HepG2 (cell line): ENCODE measurements at regions not wholly inside any gene's neighbourhood (a gene's known extent, or its start where the extent isn't known, plus 50 kb on each side); places are given as distances from the start of the nearest gene placed in this dataset.
A peak's percentile ranks its signal among the peaks of the same experiment; 100 is the strongest.

ENCODE experiments used
- ATAC-seq: fragments of 200-7000 bp; cut with Tn5 transposase; 3 replicates; pipeline ENCODE4 v1.9.1; 2020; ENCODE audit warnings: mild to moderate bottlenecking, moderate library complexity
- BruUV-seq: library from RNA; stranded (reverse); fragments of 400-500 nt; replicated peaks from 2 replicates; lab custom pipeline; 2021; lab: Mats Ljungman, UMichigan
- CTCF ChIA-PET: fragments of 300-600 bp; formaldehyde crosslinking; extraction: SDS; loops from one replicate; lab custom pipeline; 2021; ENCODE audit warnings: low total read pairs, inconsistent platforms, low intra/inter-chr PET ratio; lab: Yijun Ruan, JAX
- POLR2A ChIA-PET: fragments of 350-600 bp; sonication (Branson Sonifier 250); formaldehyde crosslinking; loops from one replicate; lab custom pipeline; 2020; ENCODE audit warnings: antibody characterized with exemption, inconsistent platforms; lab: Yijun Ruan, JAX
- DNase-seq: peaks from one replicate; pipeline ENCODE4 v3.0.0-alpha.2; 2015; ENCODE audit warnings: low spot score
- FAIRE-seq: peaks from 3 replicates; lab custom pipeline; 2011; peaks lifted over from hg19 to GRCh38; lab: Jason Lieb, UNC
- H2AFZ ChIP-seq: one replicate; pipeline ENCODE4 v1.6.1; 2011; ENCODE audit warnings: low read length, inconsistent platforms
- H3K27ac ChIP-seq: fragments of 300-600 bp; 3 replicates; pipeline ENCODE4 v1.8.0; 2011; ENCODE audit warnings: mixed run types, mild to moderate bottlenecking, mixed read lengths, low read length, inconsistent platforms; ENCODE audit not compliant: insufficient read depth; ENCODE audit errors: extremely low read length
- H3K27me3 ChIP-seq, 2 experiments: fragments of 200-600 bp in 1 of 2; 2 replicates in 1 of 2; 3 replicates in 1 of 2; pipeline versions ENCODE4 v1.6.0 to v1.8.0; 2011; ENCODE audit warnings: low read length in 2 of 2, mild to moderate bottlenecking in 2 of 2, moderate library complexity in 2 of 2, inconsistent platforms in 1 of 2; ENCODE audit not compliant: insufficient read depth in 2 of 2, control insufficient read depth in 1 of 2
- H3K36me3 ChIP-seq, 2 experiments: fragments of 200-600 bp in 1 of 2; replicated peaks in 1 of 2; 2 replicates in 1 of 2; 3 replicates in 1 of 2; pipeline versions ENCODE4 v1.5.1 to v1.8.0; 2011; ENCODE audit warnings: low read length in 2 of 2, inconsistent platforms in 1 of 2; ENCODE audit not compliant: insufficient read depth in 2 of 2, control insufficient read depth in 1 of 2
- H3K4me1 ChIP-seq: 2 replicates; pipeline ENCODE4 v1.5.1; 2012; ENCODE audit warnings: low read length, inconsistent platforms; ENCODE audit not compliant: insufficient read depth
- H3K4me2 ChIP-seq: 2 replicates; pipeline ENCODE4 v1.6.0; 2011; ENCODE audit warnings: low read depth, low read length, inconsistent platforms
- H3K4me3 ChIP-seq, 3 experiments: fragments of 200-600 bp in 1 of 3; sonication (generic), shearing (Covaris generic) in 1 of 3; replicated peaks in 1 of 3; 2 replicates each; pipeline ENCODE4 v1.5.1; 2011 to 2016; ENCODE audit warnings: low read length in 3 of 3, inconsistent platforms in 2 of 3, low read depth in 2 of 3, mild to moderate bottlenecking in 2 of 3, control low read depth in 1 of 3, mixed read lengths in 1 of 3; ENCODE audit not compliant: insufficient read depth in 1 of 3
- H3K79me2 ChIP-seq: one replicate; pipeline ENCODE4 v1.6.1; 2011; ENCODE audit warnings: low read length, inconsistent platforms; ENCODE audit not compliant: insufficient read depth
- H3K9ac ChIP-seq: 2 replicates; pipeline ENCODE4 v1.6.0; 2011; ENCODE audit warnings: mild to moderate bottlenecking, low read depth, low read length, inconsistent platforms; ENCODE audit not compliant: insufficient read depth
- H3K9me3 ChIP-seq: 2 replicates; pipeline ENCODE4 v1.5.1; 2012; ENCODE audit warnings: mild to moderate bottlenecking, low read length
- H4K20me1 ChIP-seq: 2 replicates; pipeline ENCODE4 v1.6.0; 2011; ENCODE audit warnings: inconsistent platforms, mild to moderate bottlenecking, low read length, moderate library complexity; ENCODE audit not compliant: insufficient read depth
- NFRKB ChIP-seq: fragments of 450-650 bp; IDR thresholded peaks from 2 replicates; pipeline ENCODE4 v1.6.1; 2017
- PLSCR1 ChIP-seq: sonication (generic); formaldehyde crosslinking; IDR thresholded peaks from 2 replicates; pipeline ENCODE4 v1.5.0; 2020; ENCODE audit warnings: missing genetic modification reagents, mild to moderate bottlenecking, borderline replicate concordance
- RCOR2 ChIP-seq: IDR thresholded peaks from 2 replicates; pipeline ENCODE4 v1.6.1; 2016; ENCODE audit warnings: missing biosample characterization, missing genetic modification reagents
- SMC3 ChIP-seq: IDR thresholded peaks from 2 replicates; pipeline ENCODE4 v1.6.1; 2011; ENCODE audit warnings: low read length, improper control_type of control experiment
- STAG1 ChIP-seq: sonication (generic); formaldehyde crosslinking; IDR thresholded peaks from 2 replicates; pipeline ENCODE4 v1.4.0; 2020; ENCODE audit warnings: missing genetic modification reagents
- TEAD3 ChIP-seq: optimal IDR thresholded peaks from 2 replicates; pipeline ENCODE3; 2016; ENCODE audit warnings: borderline replicate concordance
- ZNF44 ChIP-seq: sonication (generic); formaldehyde crosslinking; IDR thresholded peaks from 2 replicates; pipeline ENCODE4 v1.5.1; 2020; ENCODE audit warnings: mild to moderate bottlenecking, missing genetic modification reagents
- ZNF484 ChIP-seq: sonication (generic); formaldehyde crosslinking; IDR thresholded peaks from 2 replicates; pipeline ENCODE4 v1.5.1; 2020; ENCODE audit warnings: mild to moderate bottlenecking, low read depth, missing genetic modification reagents, borderline replicate concordance
- ZZZ3 ChIP-seq: sonication (generic); formaldehyde crosslinking; IDR thresholded peaks from 2 replicates; pipeline ENCODE4 v1.4.0; 2020; ENCODE audit warnings: missing genetic modification reagents, mild to moderate bottlenecking, borderline replicate concordance
- WGBS: methylation state at CpG from one replicate; pipeline ENCODE4 v1.1.6; 2017; ENCODE audit warnings: low lambda C conversion rate; 5-methylcytosine and 5-hydroxymethylcytosine counted together
- in situ Hi-C: cut with HindIII; loops from 2 replicates; pipeline ENCODE4 v1.10.0; 2017; ENCODE audit warnings: low pct_unique_long_range_greater_than_20kb; ENCODE audit not compliant: extremely low pct_ligation_motif_present
- intact Hi-C: fragments of 100-400 bp; cut with micrococcal nuclease; formaldehyde crosslinking; loops from one replicate; pipeline ENCODE4 v1.10.0; 2022; ENCODE audit not compliant: unreplicated experiment
- TF ChIP-seq, protein P1 (sequence below): sonication (generic); formaldehyde crosslinking; IDR thresholded peaks from 2 replicates; pipeline ENCODE4 v1.4.0; 2020; ENCODE audit warnings: missing genetic modification reagents
- TF ChIP-seq, protein P2 (sequence below): sonication (generic); formaldehyde crosslinking; IDR thresholded peaks from 2 replicates; pipeline ENCODE4 v1.4.0; 2020; ENCODE audit warnings: missing genetic modification reagents
- TF ChIP-seq, protein P3 (sequence below): sonication (generic); formaldehyde crosslinking; IDR thresholded peaks from 2 replicates; pipeline ENCODE4 v1.5.0; 2020; ENCODE audit warnings: missing genetic modification reagents
- TF ChIP-seq, protein P4 (sequence below): sonication (generic); formaldehyde crosslinking; IDR thresholded peaks from 2 replicates; pipeline ENCODE4 v1.5.0; 2020; ENCODE audit warnings: mild to moderate bottlenecking, missing genetic modification reagents, moderate library complexity

DNA sequence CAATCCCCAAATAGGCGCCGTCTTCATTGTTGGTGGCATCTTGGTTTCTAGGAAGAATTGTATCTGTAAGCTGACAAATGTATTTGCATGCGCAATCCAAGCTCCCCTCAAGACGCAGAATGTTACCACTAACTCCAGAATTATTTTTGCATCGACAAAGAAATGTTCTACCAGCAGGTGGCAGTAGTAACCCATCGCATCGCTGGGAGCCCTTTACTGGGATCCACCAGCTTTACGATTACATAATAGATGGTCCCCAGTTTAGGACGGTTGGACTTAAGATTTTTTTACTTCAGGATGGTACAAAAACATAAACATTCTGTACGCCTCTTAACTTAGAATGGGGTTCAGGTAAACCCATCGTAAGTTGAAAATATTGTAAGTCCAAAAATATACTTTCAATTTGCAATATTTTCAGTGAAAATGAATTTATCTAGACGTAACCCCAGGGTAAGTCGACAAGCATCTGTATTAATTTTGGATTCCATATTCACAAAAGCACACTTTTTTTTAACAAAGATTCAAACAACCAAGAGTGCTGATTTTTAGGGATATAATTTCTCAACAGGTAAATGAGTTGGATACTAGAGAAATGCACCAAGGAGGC is 114.0 kb upstream of the COBL start (continued):
- no peak for TF ChIP-seq PLSCR1
- TF ChIP-seq, protein P1, sequence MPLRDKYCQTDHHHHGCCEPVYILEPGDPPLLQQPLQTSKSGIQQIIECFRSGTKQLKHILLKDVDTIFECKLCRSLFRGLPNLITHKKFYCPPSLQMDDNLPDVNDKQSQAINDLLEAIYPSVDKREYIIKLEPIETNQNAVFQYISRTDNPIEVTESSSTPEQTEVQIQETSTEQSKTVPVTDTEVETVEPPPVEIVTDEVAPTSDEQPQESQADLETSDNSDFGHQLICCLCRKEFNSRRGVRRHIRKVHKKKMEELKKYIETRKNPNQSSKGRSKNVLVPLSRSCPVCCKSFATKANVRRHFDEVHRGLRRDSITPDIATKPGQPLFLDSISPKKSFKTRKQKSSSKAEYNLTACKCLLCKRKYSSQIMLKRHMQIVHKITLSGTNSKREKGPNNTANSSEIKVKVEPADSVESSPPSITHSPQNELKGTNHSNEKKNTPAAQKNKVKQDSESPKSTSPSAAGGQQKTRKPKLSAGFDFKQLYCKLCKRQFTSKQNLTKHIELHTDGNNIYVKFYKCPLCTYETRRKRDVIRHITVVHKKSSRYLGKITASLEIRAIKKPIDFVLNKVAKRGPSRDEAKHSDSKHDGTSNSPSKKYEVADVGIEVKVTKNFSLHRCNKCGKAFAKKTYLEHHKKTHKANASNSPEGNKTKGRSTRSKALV, result peak; percentile 53; the same call in 1 of the 2 replicates

- TF ChIP-seq ZZZ3, result no peak
- TF ChIP-seq, protein P2, sequence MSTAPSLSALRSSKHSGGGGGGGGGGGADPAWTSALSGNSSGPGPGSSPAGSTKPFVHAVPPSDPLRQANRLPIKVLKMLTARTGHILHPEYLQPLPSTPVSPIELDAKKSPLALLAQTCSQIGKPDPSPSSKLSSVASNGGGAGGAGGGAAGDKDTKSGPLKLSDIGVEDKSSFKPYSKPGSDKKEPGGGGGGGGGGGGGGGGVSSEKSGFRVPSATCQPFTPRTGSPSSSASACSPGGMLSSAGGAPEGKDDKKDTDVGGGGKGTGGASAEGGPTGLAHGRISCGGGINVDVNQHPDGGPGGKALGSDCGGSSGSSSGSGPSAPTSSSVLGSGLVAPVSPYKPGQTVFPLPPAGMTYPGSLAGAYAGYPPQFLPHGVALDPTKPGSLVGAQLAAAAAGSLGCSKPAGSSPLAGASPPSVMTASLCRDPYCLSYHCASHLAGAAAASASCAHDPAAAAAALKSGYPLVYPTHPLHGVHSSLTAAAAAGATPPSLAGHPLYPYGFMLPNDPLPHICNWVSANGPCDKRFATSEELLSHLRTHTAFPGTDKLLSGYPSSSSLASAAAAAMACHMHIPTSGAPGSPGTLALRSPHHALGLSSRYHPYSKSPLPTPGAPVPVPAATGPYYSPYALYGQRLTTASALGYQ (CRISPR knock-in tag), result no peak
- no peak for TF ChIP-seq ZNF44 (CRISPR knock-in tag)
- no peak for TF ChIP-seq NFRKB
- TF ChIP-seq RCOR2 (CRISPR knock-in tag), result no peak
- peak; percentile 21; the same call in 1 of the 2 replicates for TF ChIP-seq SMC3
- TF ChIP-seq, protein P3, sequence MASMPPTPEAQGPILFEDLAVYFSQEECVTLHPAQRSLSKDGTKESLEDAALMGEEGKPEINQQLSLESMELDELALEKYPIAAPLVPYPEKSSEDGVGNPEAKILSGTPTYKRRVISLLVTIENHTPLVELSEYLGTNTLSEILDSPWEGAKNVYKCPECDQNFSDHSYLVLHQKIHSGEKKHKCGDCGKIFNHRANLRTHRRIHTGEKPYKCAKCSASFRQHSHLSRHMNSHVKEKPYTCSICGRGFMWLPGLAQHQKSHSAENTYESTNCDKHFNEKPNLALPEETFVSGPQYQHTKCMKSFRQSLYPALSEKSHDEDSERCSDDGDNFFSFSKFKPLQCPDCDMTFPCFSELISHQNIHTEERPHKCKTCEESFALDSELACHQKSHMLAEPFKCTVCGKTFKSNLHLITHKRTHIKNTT (CRISPR knock-in tag), result no peak
- peak; percentile 62 for TF ChIP-seq STAG1 (CRISPR knock-in tag)
- TF ChIP-seq TEAD3, result no peak
- TF ChIP-seq ZNF484 (CRISPR knock-in tag), result no peak
- TF ChIP-seq, protein P4, sequence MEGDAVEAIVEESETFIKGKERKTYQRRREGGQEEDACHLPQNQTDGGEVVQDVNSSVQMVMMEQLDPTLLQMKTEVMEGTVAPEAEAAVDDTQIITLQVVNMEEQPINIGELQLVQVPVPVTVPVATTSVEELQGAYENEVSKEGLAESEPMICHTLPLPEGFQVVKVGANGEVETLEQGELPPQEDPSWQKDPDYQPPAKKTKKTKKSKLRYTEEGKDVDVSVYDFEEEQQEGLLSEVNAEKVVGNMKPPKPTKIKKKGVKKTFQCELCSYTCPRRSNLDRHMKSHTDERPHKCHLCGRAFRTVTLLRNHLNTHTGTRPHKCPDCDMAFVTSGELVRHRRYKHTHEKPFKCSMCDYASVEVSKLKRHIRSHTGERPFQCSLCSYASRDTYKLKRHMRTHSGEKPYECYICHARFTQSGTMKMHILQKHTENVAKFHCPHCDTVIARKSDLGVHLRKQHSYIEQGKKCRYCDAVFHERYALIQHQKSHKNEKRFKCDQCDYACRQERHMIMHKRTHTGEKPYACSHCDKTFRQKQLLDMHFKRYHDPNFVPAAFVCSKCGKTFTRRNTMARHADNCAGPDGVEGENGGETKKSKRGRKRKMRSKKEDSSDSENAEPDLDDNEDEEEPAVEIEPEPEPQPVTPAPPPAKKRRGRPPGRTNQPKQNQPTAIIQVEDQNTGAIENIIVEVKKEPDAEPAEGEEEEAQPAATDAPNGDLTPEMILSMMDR (CRISPR knock-in tag), result peak; percentile 59
- in situ Hi-C loops (loop anchor here (25.0 kb wide), 1 partner anchor 1484 kb away; no protein-coding TSS in a partner anchor), intact Hi-C loops (loop anchor here (1.0 kb wide), 1 partner anchor 266 kb away; no protein-coding TSS in a partner anchor)
- CTCF ChIA-PET, result interaction anchor here (0.9 kb wide), 1 partner anchor 266 kb away, joined by 3 read pairs; no protein-coding TSS in a partner anchor
- no peak overlapping the region for H3K4me2 ChIP-seq
- H3K27ac ChIP-seq, result no peak overlapping the region
- H3K4me1 ChIP-seq, result no peaks in the 10 kb centered on the region
- H3K9ac ChIP-seq, result no peak overlapping the region
- DNase-seq (no peak), FAIRE-seq (no peak), ATAC-seq (no peak)
- H4K20me1 ChIP-seq, result no peaks in the 10 kb centered on the region
- no TSS peak for BruUV-seq
- H3K27me3 ChIP-seq, result peaks cover 0 to 3% of the 10 kb centered on the region in 2 experiments; a peak in 1 of 5 replicates
- no peak overlapping the region for H3K4me3 ChIP-seq
- 1% methylated on average over 8 of the region's 8 CpGs for WGBS
- H3K36me3 ChIP-seq, result no peaks in the 10 kb centered on the region
- no peaks in the 10 kb centered on the region for H3K9me3 ChIP-seq
- no peaks in the 10 kb centered on the region for H3K79me2 ChIP-seq
- POLR2A ChIA-PET, result no interaction called here
- no peak overlapping the region for H2AFZ ChIP-seq
Measured at GRCh38 chr7:51428217-51428887, 111.7 kb upstream of the COBL start.
